HG03064 (cell line): ENCODE measurements at regions not wholly inside any gene's neighbourhood (a gene's known extent, or its start where the extent isn't known, plus 50 kb on each side); places are given as distances from the start of the nearest gene placed in this dataset.

ENCODE experiments used
- ATAC-seq: cut with Tn5 transposase; IDR thresholded peaks from one replicate; pipeline ENCODE4 v1.9.1; 2021; ENCODE audit warnings: low read depth; ENCODE audit not compliant: unreplicated experiment

DNA sequence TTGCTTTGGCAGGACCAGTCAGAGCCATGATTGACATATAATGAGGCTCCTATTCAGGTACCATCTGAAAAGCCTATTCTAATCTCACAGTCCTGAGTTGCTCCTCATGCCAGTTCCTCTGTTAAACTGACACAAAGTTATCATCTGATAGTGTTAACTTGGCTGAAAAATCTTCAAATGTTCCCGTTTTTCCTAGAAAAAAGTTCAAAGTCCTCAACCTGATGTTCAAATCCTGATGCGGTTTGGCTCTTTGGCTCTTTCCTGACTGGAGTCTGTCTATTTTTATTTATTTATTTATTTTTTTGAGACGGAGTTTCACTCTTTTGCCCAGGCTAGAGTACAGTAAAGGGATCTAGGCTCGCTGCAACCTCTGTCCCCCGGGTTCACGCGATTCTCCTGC is 244.2 kb downstream of the ANKRD50 start:
- no peak for ATAC-seq

GRCh38 chr4:124469981-124470380 is 242.6 kb downstream of the ANKRD50 start:
- ATAC-seq: no peak

DNA sequence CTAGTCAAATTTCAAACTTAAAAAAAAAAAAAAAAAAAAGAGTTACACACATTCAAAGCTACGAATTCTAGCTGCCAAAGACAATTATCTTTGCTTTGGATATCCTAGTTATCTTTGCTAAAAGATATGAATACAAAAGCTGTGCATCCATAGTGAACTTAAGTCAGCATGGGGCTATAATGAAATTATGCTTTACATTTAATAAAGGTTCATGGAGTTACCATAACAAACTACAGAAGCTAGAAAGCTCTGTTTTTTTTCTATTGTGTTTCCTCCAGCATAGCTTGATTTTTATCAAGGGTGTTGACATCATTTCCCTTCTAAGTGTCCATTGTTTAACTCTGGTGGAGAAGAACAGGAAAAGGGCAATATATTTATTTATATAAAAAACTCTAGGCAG is 234.1 kb downstream of the ANKRD50 start:
- ATAC-seq: no peak

- no peak for ATAC-seq
Observed at GRCh38 chr4:124480061-124480460, 232.5 kb downstream of the ANKRD50 start.

- no peak for ATAC-seq
Observed at GRCh38 chr4:124481123-124481522, 231.4 kb downstream of the ANKRD50 start.

GRCh38 chr4:124483048-124483906 is 229.3 kb downstream of the ANKRD50 start:
- ATAC-seq: no peak

DNA sequence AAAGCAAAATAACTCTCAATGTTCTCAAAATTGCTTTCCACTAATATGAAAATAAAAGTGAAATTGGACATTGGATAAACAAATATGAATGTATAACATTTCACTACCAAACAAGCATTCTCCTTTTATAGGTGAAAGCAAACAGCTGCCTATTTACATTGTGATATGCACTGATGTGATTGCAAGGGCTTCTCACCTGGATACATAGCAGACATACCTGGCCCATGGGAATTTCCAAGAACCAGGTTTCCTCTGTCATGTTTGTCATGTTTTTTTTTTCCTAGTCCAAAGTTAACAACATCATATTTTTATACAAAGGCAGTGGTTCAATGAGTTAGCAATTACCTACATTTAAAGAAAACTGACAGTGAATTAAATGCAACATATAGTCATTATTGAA is 228.5 kb downstream of the ANKRD50 start:
- no peak for ATAC-seq

DNA sequence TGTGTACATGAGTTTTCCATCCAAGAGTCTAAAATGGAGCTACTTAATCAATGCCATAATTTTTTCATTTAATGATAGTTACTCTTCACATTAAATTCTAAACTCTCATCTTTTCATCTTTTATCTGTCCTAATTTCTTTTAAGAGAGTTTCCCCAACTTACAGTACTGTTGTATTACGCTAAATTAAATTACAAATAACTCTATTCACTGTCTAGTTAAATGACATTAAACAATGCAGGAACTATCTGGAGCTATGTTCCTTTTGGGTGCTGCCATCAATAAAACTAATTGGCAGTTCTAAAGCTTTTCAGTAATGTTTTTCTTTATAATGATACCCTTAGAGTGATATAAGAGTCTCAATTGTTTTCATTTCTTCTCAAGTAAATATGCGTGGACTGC is 227.6 kb downstream of the ANKRD50 start:
- no peak for ATAC-seq

GRCh38 chr4:124486423-124486822 is 226.1 kb downstream of the ANKRD50 start:
- no peak for ATAC-seq

GRCh38 chr4:124487651-124488050 is 224.9 kb downstream of the ANKRD50 start:
- ATAC-seq: no peak

DNA sequence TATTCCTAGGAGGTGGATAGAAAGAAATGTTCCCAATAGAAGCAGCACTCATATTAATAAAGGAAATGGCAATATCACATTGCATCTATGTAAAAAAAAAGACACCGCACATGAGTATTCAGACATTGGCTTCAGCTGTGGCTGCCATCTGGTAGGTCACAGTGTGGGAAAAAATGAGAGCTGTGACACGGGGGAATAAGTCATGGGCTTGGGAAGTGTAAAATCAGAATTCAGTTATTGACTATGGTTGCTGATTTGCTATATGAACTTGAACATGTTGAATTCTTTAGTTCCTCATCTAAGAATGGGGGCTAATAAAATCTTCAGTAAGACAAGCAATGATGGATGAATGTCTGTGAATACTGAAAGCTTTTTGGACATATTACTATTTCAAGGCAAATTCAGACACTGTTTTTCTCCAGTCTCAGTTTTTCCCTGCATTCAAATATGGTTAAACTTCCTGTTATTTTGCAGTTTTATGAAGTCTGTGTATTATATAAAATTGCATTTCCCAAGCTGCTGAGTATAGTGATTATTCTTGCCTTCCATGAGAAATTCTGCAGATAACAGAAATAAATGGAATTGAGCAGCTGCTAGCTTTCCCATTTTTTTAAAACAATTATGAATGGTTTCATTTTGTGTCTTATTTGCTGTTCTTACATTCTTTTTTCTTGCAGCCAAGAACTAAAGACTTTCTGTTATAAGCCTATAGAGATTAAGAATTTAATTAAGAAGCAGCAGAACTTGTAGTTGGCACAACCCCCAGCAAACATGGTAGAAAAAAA is 221.0 kb downstream of the ANKRD50 start:
- no peak for ATAC-seq

DNA sequence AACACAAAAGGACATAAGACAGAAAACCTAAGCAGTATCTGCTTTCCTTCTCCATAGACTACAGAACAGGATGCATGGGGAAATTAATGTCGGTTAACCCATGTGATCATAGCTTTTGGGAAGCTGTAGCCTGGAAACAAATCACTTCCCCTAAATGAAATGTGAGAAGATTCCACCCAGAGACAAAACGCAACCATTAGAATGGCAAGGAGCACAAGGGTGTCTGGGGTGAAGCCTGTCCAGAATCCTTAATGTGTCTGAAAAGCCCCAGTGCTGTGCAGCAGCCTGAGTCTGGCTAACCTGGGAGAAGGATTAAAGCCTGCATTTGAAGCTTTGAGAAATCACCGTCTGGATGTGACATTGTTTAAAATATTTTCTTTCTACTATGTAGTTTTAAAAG is 213.3 kb downstream of the ANKRD50 start:
- ATAC-seq: no peak

GRCh38 chr4:124501576-124501975 is 211.0 kb downstream of the ANKRD50 start:
- ATAC-seq: no peak

GRCh38 chr4:124504431-124504830 is 208.1 kb downstream of the ANKRD50 start:
- ATAC-seq: no peak

GRCh38 chr4:124505211-124505610 is 207.3 kb downstream of the ANKRD50 start:
- no peak for ATAC-seq

- no peak for ATAC-seq
Observed at GRCh38 chr4:124509151-124509550, 203.4 kb downstream of the ANKRD50 start.

DNA sequence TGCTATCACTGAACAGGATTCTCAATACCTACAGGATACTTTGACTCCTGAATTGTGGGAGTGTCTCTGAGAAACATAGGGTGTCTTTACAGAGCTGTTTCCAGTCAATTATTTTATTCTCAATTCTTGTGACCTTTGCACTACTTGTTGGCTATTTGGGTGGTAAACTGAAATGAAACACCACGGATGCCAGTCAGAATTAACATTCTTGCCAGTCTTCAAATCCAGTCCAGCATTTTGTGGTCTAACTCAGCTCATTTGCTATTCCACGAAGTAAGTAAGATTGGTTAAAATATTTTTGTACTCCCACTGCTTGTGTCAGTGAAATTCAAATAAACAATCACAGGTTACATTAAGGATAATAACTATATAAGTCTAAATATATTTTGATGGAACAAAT is 197.9 kb downstream of the ANKRD50 start:
- no peak for ATAC-seq

DNA sequence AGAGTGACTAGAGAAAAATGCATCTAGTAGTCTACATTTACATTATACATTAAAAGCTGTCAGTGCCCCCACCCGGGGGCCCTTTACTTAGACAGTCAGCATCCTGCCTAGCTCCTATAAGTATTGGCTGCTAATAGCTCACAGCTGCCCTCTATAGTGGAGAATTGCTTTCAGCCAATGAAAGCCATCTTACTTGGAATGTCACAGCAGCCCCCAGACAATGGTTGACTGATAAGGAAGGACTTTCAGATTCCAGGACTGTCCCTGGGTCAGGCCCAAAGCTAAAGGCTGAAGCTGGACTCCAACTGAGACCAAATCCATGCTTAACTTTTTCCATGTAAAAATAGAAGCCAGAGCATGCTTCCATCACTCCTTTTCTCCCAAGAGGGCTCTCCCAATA is 196.9 kb downstream of the ANKRD50 start:
- ATAC-seq: no peak

DNA sequence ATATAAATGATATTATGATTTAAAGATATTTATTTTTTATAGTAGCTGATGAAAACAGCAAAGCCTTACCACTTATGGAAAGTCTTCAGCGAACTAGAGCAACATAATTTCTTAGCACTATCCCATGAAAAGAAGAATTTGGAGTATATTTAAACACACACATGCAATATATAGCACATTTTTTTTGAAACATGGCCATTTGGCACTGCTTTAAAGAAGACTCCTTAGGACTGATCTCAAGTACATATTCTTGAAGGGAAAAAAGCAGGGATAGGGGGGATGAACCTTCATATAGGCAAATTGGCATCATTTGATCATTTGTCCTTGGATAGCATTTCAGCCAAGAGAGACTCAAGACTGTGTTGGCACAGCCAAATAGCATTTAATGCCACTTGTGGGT is 193.3 kb downstream of the ANKRD50 start:
- no peak for ATAC-seq

DNA sequence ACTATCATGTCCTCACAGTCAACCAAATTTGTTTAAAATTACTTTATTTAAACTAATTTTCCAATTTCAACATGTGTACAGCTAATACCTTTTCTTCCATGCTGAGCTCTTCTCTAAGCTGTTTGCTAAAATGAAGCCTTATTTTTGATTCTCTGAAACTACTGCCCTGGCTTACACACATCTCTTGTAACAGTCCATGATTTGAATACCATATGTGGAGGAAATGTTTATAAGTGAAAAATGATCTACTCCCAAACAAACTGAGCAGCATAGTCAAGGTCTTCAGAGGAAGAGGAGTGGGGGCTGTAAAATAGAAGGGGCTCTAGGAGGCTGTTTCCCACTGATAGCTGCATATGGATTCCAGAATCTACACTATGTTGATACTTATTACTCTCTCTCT is 188.7 kb downstream of the ANKRD50 start:
- no peak for ATAC-seq

DNA sequence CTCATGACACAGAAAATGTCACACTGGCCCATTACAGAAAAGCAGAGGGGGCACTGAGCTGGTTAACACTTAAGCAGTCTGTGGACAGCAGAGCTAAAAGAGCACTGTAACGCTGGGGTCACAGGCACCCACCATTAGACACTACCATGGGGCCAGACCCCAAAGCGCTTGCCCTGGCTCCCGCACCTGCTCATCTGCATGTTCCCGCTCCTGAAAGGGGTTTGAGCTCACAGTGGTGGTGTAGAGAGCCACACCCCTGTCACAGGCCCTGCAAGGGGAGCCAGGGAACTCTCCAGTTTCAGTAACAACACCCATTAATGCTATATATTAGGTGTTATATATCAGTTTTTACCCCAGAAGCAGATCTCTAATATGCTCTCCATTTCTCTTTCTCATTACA is 187.0 kb downstream of the ANKRD50 start:
- no peak for ATAC-seq

GRCh38 chr4:124526331-124526730 is 186.2 kb downstream of the ANKRD50 start:
- ATAC-seq: no peak
